Esophagus muscularis mucosa (tissue), 4 donors: ENCODE measurements at regions not wholly inside any gene's neighbourhood (a gene's known extent, or its start where the extent isn't known, plus 50 kb on each side); places are given as distances from the start of the nearest gene placed in this dataset.

Experiments used
- EP300 ChIP-seq: sonication (generic); formaldehyde crosslinking; IDR thresholded peaks from one replicate; pipeline ENCODE4 v1.6.1; 2017; ENCODE audit warnings: antibody characterized with exemption
- POLR2A ChIP-seq: fragments of 450-650 bp; IDR thresholded peaks from one replicate; pipeline ENCODE4 v1.6.1; 2017; ENCODE audit warnings: antibody characterized with exemption, moderate library complexity, mild to moderate bottlenecking, low read depth
- POLR2AphosphoS5 ChIP-seq, 2 donors: sonication (generic); formaldehyde crosslinking; IDR thresholded peaks; one replicate each; pipeline ENCODE4 v1.6.1; 2017; ENCODE audit warnings: antibody characterized with exemption in 2 of 2
- TF ChIP-seq, protein P1 (sequence below), 3 experiments: fragments of 200-600 bp in 2 of 3; fragments of 450-650 bp in 1 of 3; sonication (generic) in 2 of 3; IDR thresholded peaks; one replicate each; pipeline ENCODE4 v1.5.1; 2017 to 2019; ENCODE audit warnings: antibody characterized with exemption in 3 of 3, mild to moderate bottlenecking in 2 of 3, moderate library complexity in 1 of 3

DNA sequence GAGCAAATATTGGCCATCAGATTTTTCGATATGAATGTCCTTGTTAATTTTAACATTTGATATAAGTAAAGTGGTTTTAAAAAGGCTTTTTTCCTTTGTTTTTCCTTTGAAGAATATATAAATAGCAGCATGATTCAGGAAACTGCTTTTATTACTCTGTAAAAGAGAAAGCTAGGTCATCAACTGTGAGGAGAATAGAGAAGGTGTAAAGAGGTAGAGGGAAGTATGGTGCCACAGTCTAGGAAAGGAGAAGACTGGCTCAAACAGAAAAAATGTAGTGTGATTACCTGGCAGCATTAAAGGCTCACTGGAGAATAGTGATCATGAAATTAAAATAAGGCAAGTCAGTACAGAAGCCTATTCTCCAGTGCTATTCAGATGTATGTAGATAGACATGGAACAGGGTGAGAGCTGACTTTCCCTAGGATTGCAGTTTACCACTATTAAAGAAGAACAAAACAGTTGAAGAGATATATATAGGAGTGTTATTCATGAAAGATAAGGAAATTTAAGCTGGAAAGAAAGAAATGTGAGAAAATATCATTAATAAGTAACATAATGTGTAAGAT, 1115.9 kb upstream of the PCDH9 start:
- TF ChIP-seq, protein P1, sequence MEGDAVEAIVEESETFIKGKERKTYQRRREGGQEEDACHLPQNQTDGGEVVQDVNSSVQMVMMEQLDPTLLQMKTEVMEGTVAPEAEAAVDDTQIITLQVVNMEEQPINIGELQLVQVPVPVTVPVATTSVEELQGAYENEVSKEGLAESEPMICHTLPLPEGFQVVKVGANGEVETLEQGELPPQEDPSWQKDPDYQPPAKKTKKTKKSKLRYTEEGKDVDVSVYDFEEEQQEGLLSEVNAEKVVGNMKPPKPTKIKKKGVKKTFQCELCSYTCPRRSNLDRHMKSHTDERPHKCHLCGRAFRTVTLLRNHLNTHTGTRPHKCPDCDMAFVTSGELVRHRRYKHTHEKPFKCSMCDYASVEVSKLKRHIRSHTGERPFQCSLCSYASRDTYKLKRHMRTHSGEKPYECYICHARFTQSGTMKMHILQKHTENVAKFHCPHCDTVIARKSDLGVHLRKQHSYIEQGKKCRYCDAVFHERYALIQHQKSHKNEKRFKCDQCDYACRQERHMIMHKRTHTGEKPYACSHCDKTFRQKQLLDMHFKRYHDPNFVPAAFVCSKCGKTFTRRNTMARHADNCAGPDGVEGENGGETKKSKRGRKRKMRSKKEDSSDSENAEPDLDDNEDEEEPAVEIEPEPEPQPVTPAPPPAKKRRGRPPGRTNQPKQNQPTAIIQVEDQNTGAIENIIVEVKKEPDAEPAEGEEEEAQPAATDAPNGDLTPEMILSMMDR (IDR thresholded peaks at IDR 0.05), result no peak
- no peak for TF ChIP-seq EP300
- no peak for TF ChIP-seq POLR2A
- TF ChIP-seq POLR2AphosphoS5 (IDR thresholded peaks at IDR 0.05), result no peak
